K562 (cell line): ENCODE measurements at regions not wholly inside any gene's neighbourhood (a gene's known extent, or its start where the extent isn't known, plus 50 kb on each side); places are given as distances from the start of the nearest gene placed in this dataset.

ENCODE experiments used
- ATAC-seq: fragments of 200-7000 bp; cut with Tn5 transposase; 3 replicates; pipeline ENCODE4 v1.9.1; 2020; ENCODE audit warnings: moderate library complexity
- BruUV-seq: library from RNA; stranded (reverse); fragments of 400-500 nt; replicated peaks from 2 replicates; lab custom pipeline; 2021; lab: Mats Ljungman, UMichigan
- CTCF ChIA-PET: fragments of 300-600 bp; formaldehyde crosslinking; extraction: SDS; loops from one replicate; lab custom pipeline; 2021; ENCODE audit warnings: low intra/inter-chr PET ratio; lab: Yijun Ruan, JAX
- POLR2A ChIA-PET: fragments of 300-600, 350-650 bp; sonication (Branson Sonifier 250); formaldehyde crosslinking; extraction: SDS; loops from one replicate; lab custom pipeline; 2021; ENCODE audit warnings: antibody characterized with exemption, inconsistent platforms; lab: Yijun Ruan, JAX
- DNase-seq, 4 experiments: peaks; one replicate each; pipeline versions ENCODE4 v3.0.0 to v3.0.0-alpha.2; 2011 to 2018; ENCODE audit warnings: low spot score in 3 of 4, mixed read lengths in 3 of 4; ENCODE audit errors: extremely low read depth in 1 of 4
- FAIRE-seq: peaks from 2 replicates; lab custom pipeline; 2011; peaks lifted over from hg19 to GRCh38; lab: Jason Lieb, UNC
- H2AFZ ChIP-seq: 2 replicates; pipeline ENCODE4 v1.6.0; 2011; ENCODE audit warnings: low read depth, low read length, control low read depth, inconsistent platforms
- H3K27ac ChIP-seq: fragments of 200-600 bp; 3 replicates; pipeline ENCODE4 v1.8.0; 2011; ENCODE audit warnings: low read depth, mild to moderate bottlenecking, control low read depth, inconsistent platforms, low read length, moderate library complexity, mixed read lengths; ENCODE audit errors: extremely low read depth
- H3K27me3 ChIP-seq, 2 experiments: fragments of 300-600 bp in 1 of 2; 2 replicates in 1 of 2; 3 replicates in 1 of 2; pipeline versions ENCODE4 v1.6.0 to v1.8.0; 2011; ENCODE audit warnings: inconsistent platforms in 2 of 2, low read length in 2 of 2, mild to moderate bottlenecking in 1 of 2, mixed read lengths in 1 of 2, moderate library complexity in 1 of 2; ENCODE audit not compliant: control insufficient read depth in 2 of 2, insufficient read depth in 2 of 2
- H3K36me3 ChIP-seq: fragments of 300-600 bp; 3 replicates; pipeline ENCODE4 v1.8.0; 2011; ENCODE audit warnings: mild to moderate bottlenecking, low read length, inconsistent platforms; ENCODE audit not compliant: control insufficient read depth, insufficient read depth
- H3K4me1 ChIP-seq, 2 experiments: fragments of 200-600 bp in 1 of 2; replicated peaks in 1 of 2; 2 replicates in 1 of 2; 3 replicates in 1 of 2; pipeline versions ENCODE4 v1.5.1 to v1.8.0; 2011; ENCODE audit warnings: inconsistent platforms in 2 of 2, low read length in 2 of 2, mild to moderate bottlenecking in 1 of 2, mixed read lengths in 1 of 2, moderate library complexity in 1 of 2; ENCODE audit not compliant: control insufficient read depth in 2 of 2, insufficient read depth in 2 of 2
- H3K4me2 ChIP-seq: 2 replicates; pipeline ENCODE4 v1.6.1; 2011; ENCODE audit warnings: low read length, control low read depth, inconsistent platforms, mixed read lengths; ENCODE audit not compliant: insufficient read depth
- H3K4me3 ChIP-seq: fragments of 200-600 bp; sonication (generic), shearing (Covaris generic); 2 replicates; pipeline ENCODE4 v1.5.1; 2016; ENCODE audit warnings: control low read depth, inconsistent platforms
- H3K79me2 ChIP-seq: fragments of 200-600 bp; 3 replicates; pipeline ENCODE4 v1.8.0; 2011; ENCODE audit warnings: low read length, inconsistent platforms; ENCODE audit not compliant: control insufficient read depth, insufficient read depth
- H3K9ac ChIP-seq, 2 experiments: 2 replicates each; pipeline versions ENCODE4 v1.6.0 to v1.6.1; 2011; ENCODE audit warnings: low read depth in 2 of 2, low read length in 2 of 2, control low read depth in 1 of 2, inconsistent platforms in 1 of 2, mild to moderate bottlenecking in 1 of 2, mixed read lengths in 1 of 2; ENCODE audit not compliant: insufficient read depth in 1 of 2
- H3K9me1 ChIP-seq: one replicate; pipeline ENCODE4 v1.6.0; 2011; ENCODE audit warnings: inconsistent platforms, mild to moderate bottlenecking, low read length, moderate library complexity; ENCODE audit not compliant: control insufficient read depth, insufficient read depth
- H3K9me3 ChIP-seq: replicated peaks from 2 replicates; pipeline ENCODE4 v1.5.1; 2011; ENCODE audit warnings: low read depth, low read length, inconsistent platforms; ENCODE audit not compliant: control insufficient read depth, insufficient read depth
- H4K20me1 ChIP-seq: replicated peaks from 2 replicates; pipeline ENCODE4 v1.6.1; 2011; ENCODE audit warnings: low read length, inconsistent platforms, mixed read lengths; ENCODE audit not compliant: control insufficient read depth, insufficient read depth
- ESRRA ChIP-seq: fragments of 450-650 bp; IDR thresholded peaks from 2 replicates; pipeline ENCODE4 v1.6.1; 2014; ENCODE audit warnings: low read depth, mild to moderate bottlenecking, moderate library complexity, borderline replicate concordance
- ID3 ChIP-seq, 2 experiments: fragments of 250-450 bp in 1 of 2; fragments of 450-650 bp in 1 of 2; sonication (Bioruptor Pico) in 1 of 2; IDR thresholded peaks; 2 replicates each; pipeline versions ENCODE4 v1.6.1 to v1.8.0; 2016 to 2021; ENCODE audit warnings: mild to moderate bottlenecking in 2 of 2, moderate library complexity in 2 of 2, missing compliant biosample characterization in 1 of 2, missing genetic modification characterization in 1 of 2
- KLF16 ChIP-seq: IDR thresholded peaks from 2 replicates; pipeline ENCODE4 v1.6.1; 2016; ENCODE audit warnings: antibody characterized with exemption
- MXI1 ChIP-seq: IDR thresholded peaks from 2 replicates; pipeline ENCODE4 v1.6.1; 2011; ENCODE audit warnings: low read depth, mild to moderate bottlenecking, improper control_type of control experiment, low read length
- NCOA1 ChIP-seq: fragments of 450-650 bp; IDR thresholded peaks from 2 replicates; pipeline ENCODE4 v1.6.1; 2016; ENCODE audit warnings: low read depth
- NCOR1 ChIP-seq: fragments of 450-650 bp; IDR thresholded peaks from 2 replicates; pipeline ENCODE4 v1.6.1; 2016; ENCODE audit warnings: mild to moderate bottlenecking, moderate library complexity
- RBM39 ChIP-seq: fragments of 200-400 bp; formaldehyde crosslinking; optimal IDR thresholded peaks from 2 replicates; pipeline ENCODE3; 2018; ENCODE audit warnings: low read depth, low read length
- SMAD3 ChIP-seq: fragments of 450-650 bp; formaldehyde crosslinking; conservative IDR thresholded peaks from 2 replicates; pipeline ENCODE4 v1.4.0; 2020; ENCODE audit warnings: mild to moderate bottlenecking
- SMARCA5 ChIP-seq: fragments of 450-650 bp; IDR thresholded peaks from 2 replicates; pipeline ENCODE4 v1.6.1; 2016
- SPI1 ChIP-seq: IDR thresholded peaks from 2 replicates; pipeline ENCODE4 v1.6.1; 2011; ENCODE audit warnings: low read depth, low read length, control low read depth, borderline replicate concordance
- STAG1 ChIP-seq: sonication (generic); formaldehyde crosslinking; IDR thresholded peaks from 2 replicates; pipeline ENCODE4 v1.5.0; 2020; ENCODE audit warnings: missing genetic modification reagents, borderline replicate concordance
- U2AF2 ChIP-seq: fragments of 200-400 bp; formaldehyde crosslinking; optimal IDR thresholded peaks from 2 replicates; pipeline ENCODE3; 2017; ENCODE audit warnings: low read depth, mild to moderate bottlenecking, low read length
- ZNF518B ChIP-seq: fragments of 250-450 bp; sonication (Bioruptor Pico); IDR thresholded peaks from 2 replicates; pipeline ENCODE4 v1.5.0; 2021; ENCODE audit warnings: mild to moderate bottlenecking, moderate library complexity
- ZNF586 ChIP-seq: fragments of 450-650 bp; formaldehyde crosslinking; conservative IDR thresholded peaks from 2 replicates; pipeline ENCODE4 v1.4.0; 2020; ENCODE audit warnings: mild to moderate bottlenecking, moderate library complexity
- in situ Hi-C: fragments of 300-500 bp; cut with MboI; formaldehyde crosslinking; loops from 4 replicates; pipeline ENCODE4 v1.15.0; 2018; ENCODE audit warnings: inconsistent platforms, mixed read lengths
- intact Hi-C: fragments of 100-400 bp; cut with micrococcal nuclease; formaldehyde crosslinking; loops from 2 replicates; pipeline ENCODE4 v1.14.2; 2022

- H3K36me3 ChIP-seq, result no peaks in the 10 kb centered on the region
- intact Hi-C loops, result loop anchor here (5.0 kb wide), 1 partner anchor 124 kb away; no protein-coding TSS in a partner anchor
- POLR2A ChIA-PET, result no interaction called here
Observed at GRCh38 chr11:109972939-109973338, 120.3 kb upstream of the ZC3H12C start.

More at GRCh38 chr11:109972939-109973338, 120.3 kb upstream of the ZC3H12C start:
- Histone ChIP-seq H3K27ac (no peak overlapping the region), H3K9me1 (no peaks in the 10 kb centered on the region), H3K4me1 (no peaks in the 10 kb centered on the region), H3K9me3 (no peaks in the 10 kb centered on the region; the same call in 1 of the 2 replicates), H4K20me1 (no peaks in the 10 kb centered on the region), H3K79me2 (no peaks in the 10 kb centered on the region), H3K4me3 (no peak overlapping the region), H3K27me3 (no peaks in the 10 kb centered on the region), H3K9ac (no peak overlapping the region), H3K4me2 (no peak overlapping the region)
- BruUV-seq, result no TSS peak
- DNase-seq, result no peak
- CTCF ChIA-PET, result no interaction called here
- FAIRE-seq, result no peak
- in situ Hi-C loops, result loop anchor here (25.0 kb wide), 1 partner anchor 389 kb away; no protein-coding TSS in a partner anchor
- TF ChIP-seq ZNF586 (no peak), STAG1 (CRISPR knock-in tag) (no peak), NCOA1 (no peak), ID3 (CRISPR knock-in tag; IDR thresholded peaks at IDR 0.05) (no peak), ID3 (tag; IDR thresholded peaks at IDR 0.05) (no peak), NCOR1 (no peak), MXI1 (no peak), RBM39 (no peak), SMAD3 (CRISPR knock-in tag) (no peak), ESRRA (no peak), KLF16 (no peak), ZNF518B (CRISPR knock-in tag) (no peak), U2AF2 (no peak), SPI1 (no peak), SMARCA5 (no peak)
- TF ChIP-seq, all 486 proteins: peak for 0
- ATAC-seq, result no peak
- no peak overlapping the region for H2AFZ ChIP-seq
